Activated CD4-positive, CD25-positive, alpha-beta regulatory T cell treated with anti-CD3 and anti-CD28 coated beads, Interleukin-2, amount 50 U/mL, for 24 hours (primary cell): ENCODE measurements at regions not wholly inside any gene's neighbourhood (a gene's known extent, or its start where the extent isn't known, plus 50 kb on each side); places are given as distances from the start of the nearest gene placed in this dataset.

Source experiments
- ATAC-seq, 2 donors: fragments of 150-1000 bp; cut with Tn5 transposase; one replicate each; pipeline ENCODE4 v1.10.0; 2021; ENCODE audit warnings: mild to moderate bottlenecking in 1 of 2, moderate library complexity in 1 of 2

DNA sequence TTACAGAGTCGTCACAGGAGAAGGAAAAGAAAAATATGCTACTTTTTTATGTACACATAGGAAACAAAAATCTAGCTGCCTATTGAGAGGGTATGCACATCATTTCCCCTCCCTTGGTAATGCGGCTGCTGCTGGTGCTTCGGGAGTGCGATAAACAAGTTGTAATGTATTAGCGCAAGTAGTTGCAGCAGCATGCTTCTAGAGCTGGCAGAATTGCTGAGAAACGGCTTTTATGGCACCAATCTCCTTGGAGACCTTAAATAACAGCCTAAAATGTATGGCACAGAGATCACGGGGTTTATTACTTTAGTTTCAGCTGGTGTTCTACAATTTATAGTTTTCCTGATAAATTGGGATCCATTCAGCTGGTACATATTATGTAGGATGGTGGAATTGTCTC lies 447.6 kb upstream of the TMPO start:
- ATAC-seq: no peak

DNA sequence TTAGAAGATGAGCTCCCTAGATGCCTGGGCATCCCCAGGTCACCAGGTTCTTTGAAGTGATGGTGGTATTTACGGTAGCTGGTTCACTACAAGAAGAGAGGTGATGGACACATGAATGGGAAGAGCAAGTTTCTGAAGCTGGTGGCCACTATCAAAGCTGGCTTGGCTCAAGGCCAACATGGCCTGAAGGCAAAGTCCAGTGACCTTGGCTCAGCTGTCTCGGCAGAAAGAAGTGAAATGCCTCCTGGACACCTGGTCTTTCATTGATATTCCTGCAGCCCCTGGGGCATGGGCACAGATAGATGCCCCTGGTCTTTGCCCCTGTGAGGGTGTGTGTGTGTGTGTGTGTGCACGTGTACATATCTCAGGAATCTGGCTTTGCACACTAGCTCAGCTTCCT lies 441.8 kb upstream of the TMPO start:
- ATAC-seq: no peak

DNA sequence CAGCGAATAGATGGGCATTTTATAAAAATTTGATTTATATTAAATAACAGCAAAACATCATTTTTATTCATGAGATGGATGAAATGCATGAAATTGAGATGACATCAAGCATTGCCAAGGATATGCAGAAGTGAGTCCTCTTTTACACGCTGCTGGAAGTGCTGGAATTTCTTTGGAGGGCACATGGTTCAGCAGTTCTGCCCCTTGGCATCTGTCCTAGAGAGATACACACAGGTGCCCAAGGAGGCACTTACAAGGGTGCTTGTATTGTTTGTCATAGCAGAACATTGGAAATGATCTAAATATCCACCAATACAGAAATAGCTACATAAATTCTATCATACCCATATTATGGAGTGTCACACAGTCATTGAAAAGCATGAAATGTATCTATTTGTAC lies 441.1 kb upstream of the TMPO start:
- ATAC-seq: no peak

DNA sequence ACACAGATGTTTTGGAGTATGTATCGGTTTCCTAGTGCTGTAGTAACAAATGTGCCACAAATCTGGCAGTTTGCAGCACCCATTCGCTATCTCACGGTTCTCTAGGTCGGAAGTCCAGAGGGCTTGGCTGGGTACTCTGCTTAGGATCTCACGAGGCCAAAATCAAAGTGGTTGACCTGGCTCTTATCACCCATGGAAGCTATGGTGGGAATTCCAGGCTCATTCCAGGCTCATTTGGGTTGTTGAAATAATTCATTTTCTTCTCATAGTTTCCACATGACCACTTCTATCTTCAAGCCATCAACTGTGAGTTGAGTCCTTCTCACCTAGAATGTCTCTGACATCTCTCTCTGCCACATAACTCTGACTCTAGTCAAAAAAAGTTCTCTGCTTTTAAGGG lies 431.0 kb upstream of the TMPO start:
- ATAC-seq: no peak

DNA sequence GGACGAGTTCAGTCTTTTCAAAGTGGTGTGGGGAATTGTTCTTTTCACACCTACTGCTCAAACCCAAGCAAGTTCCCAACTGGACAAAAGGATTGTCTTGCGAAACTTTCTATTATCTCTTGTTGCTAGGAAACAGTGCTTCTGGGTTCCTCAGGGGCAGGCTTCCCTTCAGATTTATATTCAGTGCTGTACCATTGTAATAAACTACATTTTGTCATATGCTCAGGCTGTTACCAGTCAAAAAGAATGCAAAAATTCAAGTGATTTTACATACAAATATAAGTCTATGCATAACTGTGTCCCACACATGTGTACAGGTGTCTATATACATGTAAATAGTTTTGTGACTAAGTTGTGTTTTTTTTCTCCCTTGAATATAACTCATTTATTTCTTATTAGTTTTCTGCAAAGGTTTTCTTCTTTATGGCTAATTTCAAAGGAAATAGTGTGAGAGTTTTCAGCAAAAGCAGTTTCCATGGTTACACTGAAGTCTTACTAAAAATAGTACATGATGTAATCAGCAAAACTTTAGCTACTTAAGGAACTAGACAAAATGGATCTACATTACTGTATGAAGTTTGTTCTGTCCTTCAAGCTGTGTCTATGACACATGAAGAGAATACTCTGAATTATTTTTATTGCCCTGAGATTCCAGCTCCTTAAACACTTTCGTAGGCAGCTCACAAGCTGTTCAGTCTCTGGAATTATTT lies 430.2 kb upstream of the TMPO start:
- ATAC-seq: no peak

DNA sequence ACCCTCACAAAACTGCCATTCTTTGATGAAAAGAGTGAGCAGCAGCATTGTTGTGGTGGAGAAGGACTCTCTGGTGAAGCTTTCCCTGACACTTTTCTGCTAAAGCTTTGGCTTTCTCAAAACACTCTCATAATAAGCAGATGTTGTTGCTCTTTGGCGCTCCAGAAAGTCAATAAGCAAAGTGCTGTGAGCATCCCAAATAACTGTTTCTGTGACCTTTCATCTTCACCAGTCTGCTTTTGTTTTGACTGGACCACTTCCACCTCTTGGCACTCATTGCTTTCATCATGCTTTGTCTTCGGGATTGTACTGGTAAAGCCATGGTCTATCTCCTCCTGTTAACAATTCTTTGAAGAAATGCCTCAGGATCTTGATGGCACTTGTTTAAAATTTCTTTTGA lies 424.7 kb upstream of the TMPO start:
- no peak for ATAC-seq

DNA sequence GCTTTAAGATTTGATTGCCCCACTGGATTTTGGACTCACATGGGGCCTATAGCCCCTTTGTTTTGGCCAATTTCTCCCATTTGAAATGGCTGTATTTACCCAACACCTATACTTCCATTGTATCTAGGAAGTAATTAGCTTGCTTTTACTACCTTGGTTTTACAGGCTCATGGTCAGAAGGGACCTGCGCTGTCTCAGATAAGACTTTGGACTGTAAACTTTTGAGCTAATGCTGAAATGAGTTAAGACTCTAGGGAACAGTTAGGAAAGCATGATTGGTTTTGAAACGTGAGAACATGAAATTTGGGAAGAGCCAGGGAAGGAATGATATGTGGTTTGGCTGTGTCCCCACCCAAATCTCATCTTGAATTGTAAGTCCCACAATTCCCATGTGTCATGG lies 419.0 kb upstream of the TMPO start:
- no peak for ATAC-seq

DNA sequence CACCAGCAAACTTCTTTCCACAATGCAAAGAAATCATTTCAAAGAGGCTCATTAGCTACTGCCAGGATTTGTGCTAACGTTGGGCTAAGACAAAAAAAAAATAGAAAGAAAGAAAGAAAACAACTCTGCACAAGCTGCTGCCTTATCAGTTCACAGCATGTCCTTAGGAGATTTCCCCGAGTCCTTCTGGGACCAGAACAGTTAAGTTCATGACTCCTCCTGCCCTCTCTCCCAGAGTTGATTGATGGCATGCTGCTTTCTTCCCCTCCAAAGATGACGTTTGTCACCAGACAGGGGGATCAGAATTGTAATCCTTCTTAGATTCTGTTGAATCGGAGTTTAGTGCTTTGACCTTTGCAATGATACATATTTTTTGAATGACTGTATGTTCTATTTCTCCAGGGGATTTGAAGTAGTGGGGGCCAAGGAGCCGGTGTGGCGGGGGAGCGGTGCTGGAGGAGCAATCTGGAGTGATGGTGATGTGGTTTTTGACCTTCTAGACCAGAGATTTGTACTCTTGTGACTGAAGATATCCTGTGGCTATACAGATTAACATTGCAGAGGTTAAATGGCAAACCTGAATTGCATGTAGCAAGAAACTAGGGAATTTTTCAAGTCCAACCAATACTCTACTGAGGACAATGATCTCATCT lies 409.2 kb upstream of the TMPO start:
- ATAC-seq: no peak

DNA sequence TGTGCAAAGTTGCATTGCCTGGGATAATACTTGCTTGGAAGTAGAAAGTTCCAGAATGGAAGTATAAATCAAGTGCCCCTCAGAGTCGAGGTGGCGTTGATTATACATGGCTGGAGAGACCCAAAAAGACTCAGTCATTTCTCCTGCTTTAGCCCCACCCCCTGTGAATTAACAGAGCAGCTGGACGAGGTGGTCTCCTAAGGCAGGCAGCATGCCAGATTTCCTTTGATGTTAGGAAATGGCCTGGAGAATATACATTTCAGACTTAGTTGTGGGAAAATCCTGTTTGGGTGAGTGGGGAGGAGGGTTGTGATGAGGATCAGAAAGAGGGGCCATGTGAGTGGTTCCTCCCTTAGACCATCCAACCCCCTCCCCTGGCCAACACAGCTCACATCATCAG lies 406.1 kb upstream of the TMPO start:
- no peak for ATAC-seq

DNA sequence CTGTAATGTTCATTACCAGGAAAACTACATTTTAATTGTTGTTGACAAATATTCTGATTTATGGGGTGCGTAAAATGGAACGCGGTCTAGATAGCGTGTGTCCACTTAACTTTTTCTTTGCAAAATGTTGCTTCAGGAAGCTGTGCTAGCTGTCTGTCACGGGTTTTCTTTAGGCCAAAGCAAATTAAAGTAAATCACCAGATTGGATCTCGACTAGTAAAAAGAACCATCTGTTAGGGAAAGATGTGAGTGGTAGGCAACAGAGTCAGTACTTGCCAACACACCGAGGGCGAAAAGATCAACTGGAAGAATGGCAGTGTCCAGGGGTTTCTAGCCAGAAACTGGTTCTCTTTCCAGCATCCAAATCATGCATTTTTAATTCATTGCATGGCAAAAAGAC lies 404.9 kb upstream of the TMPO start:
- ATAC-seq: no peak

DNA sequence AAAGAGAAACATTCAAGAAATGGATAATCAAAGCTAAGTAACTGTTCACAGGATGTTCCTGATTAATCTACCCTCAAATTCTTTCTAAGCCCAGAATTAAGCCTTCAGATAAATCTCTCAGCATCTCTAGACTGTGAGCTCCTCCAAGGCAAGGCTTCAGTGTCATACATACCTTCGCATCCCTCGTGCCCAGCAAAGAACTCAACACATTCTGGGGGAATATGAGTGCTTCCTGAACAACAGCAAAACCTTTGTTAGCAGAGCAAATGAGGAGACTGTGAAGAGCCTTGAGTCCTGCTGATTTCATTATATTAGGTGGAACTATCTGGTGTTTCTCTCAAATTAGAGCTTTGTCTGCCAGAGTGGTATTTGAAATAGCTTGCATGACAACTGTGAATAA lies 401.8 kb upstream of the TMPO start:
- ATAC-seq: no peak

DNA sequence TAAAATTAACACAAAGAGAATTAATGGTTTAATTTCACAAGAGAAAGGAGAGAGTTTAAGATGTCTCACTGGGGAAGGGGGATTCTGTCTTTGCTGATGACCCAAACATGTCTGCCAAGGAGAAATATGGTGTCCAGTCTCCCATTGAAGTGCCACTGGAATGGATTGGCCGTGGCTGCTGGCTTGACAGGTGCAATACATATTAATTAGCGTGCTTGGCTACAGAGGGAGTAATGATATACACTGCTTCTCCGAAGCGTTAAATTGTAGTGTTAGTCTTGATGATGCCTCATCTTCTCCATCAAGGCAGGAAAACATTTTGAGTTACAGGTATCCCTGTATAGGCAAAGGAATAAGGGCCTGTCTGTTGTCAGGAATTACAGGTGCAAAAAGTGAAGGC lies 393.4 kb upstream of the TMPO start:
- no peak for ATAC-seq

DNA sequence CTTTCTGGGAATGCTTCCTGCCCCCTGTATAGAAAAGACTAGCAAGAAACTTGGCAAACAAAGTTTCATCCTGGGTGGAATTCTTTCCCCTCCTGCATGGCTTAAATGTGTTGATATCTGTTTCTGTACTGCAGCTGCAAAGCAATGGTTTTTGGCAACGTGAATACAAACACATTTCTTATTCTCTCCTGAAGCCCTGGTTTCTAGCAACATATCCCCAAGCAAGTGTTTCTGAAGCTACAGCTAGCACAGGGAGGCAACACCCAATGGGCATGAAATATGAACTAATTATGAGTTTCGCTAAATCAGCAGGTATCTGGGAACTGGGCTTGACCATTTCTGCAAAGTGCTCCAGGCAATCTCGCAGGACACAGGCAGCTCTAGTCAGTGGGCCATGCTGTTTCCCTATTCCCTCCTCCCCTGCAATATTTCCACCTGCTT lies 392.3 kb upstream of the TMPO start:
- no peak for ATAC-seq

DNA sequence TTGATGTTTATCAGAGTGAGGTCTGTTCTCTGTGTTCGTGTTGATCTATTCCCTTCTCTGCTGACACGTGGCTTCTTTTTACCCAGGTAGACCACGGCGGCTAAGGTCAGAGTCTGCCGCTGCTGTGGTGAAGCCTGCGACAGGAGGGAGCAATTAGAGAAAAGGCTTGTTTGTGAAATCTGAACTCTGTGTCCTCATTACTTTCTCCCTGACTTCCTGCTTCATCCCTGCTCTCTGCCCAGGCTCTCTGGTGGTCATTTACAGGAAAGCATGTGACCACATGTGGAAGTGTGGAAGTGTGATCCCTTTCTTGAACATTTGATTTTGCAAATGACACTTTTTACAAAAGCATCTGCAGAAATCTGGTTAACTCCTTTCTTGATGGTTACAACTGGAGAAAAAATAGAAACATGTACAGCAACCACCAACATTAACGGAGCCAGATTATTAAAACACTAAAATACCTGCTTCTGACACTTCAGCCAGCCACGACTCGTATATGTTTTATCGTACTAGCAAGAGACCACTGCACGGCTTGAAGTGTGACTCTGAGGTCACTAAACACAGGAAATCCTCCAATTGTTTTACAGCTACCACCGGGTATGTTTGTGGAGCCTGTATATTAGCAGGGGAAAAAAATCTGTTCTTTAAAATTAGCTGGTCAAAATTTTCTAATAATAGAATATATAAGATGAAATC lies 388.6 kb upstream of the TMPO start:
- ATAC-seq: no peak

DNA sequence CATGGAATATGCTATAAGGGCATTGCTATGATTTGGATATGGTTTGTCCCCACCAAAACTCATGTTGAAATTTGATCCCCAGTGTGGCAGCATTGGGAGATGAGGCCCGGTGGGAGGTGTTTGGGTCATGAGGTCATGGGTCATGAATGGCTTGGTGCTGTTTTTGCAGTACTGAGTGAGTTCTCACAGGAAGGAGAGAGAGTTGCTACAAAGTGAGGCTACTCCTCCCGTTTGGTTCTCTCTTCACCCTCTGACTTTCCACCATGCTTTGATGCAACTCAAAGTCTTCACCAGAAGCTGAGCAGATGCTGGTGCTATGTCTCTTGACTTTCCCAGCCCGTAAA lies 388.1 kb upstream of the TMPO start:
- ATAC-seq: no peak

DNA sequence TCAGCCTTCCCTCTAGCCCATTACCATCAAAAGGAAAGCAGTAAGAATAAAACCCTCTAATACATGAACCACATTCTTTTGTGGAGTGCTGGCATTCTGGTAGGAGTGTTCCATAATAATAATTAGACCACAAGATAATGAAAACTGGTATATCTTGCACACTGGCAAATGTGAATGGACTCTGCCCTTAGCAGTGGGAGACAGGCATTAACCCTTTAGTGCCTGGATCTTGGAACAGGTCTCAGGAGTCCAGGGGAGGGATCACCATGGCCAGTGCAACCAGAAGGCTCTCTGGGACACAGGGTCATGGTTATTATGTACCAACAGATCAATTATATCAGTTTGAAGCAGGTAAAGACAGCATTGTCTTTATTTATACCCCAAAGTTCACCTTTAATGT lies 387.5 kb upstream of the TMPO start:
- no peak for ATAC-seq

DNA sequence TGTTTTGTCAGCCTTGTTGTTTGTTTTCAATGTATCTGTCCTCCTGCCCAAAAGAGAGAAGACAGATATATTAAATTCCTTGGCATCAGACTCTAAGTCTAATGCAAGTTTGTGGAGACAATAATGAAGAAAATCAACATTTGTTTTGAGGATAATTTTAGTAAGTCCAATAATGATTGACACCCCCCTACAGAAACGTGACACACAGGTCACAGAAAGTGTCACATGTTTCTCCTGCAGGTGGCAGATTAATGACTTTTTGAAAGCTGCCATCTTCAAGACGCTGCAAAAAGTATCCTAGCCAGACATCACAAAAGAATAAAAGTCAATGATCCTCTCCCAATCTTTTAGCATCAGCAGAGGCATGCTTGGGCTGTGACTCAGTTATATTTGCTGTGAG lies 378.8 kb upstream of the TMPO start:
- ATAC-seq: no peak

DNA sequence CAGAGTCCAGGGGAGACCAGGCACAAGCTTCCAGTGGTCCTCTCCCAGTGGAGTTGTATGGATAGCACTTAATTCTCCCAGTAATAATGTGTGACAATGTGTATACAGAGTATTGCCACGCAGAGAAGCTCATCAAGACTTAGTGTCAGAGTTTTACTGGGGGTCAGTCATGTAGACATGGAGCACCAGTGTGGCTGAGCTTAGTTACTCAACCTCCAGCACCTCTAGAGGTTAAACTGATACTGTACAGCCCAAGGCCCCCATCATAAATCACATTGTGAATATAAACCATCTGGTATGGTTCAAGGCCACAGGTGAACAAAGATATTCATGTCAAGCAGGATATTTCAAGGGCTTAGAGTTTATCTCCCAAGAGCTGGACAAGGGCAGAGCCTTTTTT lies 378.1 kb upstream of the TMPO start:
- ATAC-seq: no peak

DNA sequence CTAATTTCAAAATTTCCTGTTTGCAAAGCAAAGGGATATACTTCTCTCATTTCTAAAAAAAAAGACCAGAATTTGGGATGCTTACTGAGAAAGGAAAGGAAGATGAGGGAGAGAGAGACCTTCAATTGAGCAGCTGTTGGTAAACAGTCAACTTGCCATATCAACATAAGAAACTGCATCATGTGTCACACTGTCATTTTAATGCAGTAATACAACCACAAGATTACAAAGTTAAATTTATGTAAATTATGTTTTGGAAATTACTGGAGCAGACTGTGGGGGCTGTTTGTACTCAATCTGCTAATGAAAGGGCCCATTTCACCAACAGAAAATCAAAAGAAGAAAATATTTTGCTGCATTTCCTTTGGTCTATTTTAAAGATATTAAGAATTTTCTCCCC lies 370.4 kb upstream of the TMPO start:
- ATAC-seq: no peak

DNA sequence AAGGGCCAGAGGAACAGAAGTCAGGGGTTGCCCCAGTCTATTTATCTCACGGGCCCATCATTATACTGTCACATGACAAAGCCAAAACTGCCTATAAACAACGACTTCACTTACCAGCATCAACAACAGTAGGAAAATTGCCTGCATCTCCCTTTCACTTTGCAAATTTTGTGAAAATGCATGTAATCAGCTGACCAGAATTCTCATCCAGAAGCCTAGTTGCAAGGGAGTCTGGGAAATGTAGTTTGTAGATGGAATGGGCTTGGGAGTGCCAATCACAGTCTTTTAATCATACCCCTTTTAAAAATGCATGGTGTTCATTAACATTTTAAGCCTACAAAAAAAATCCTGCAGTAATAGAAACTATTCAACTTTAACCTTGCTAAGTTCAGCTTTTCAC lies 369.3 kb upstream of the TMPO start:
- ATAC-seq: no peak

DNA sequence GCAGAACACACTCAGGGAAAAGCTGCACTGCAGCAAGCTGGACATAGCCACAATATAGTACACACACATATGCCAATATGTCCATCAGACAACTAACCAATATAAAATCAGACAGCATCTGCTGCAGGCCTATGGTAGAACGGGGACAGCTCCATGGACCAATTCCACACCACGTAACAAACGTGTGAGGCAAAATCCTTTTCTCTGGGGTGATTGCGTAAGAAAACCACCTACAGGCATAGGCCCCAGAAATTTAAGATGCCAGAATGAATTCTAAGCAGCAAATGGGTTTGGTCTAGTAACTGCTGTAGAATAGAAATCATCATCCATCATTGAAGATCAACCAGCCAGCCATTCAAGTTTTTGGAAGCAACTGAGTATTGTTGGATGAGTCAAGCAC lies 368.9 kb upstream of the TMPO start:
- no peak for ATAC-seq

DNA sequence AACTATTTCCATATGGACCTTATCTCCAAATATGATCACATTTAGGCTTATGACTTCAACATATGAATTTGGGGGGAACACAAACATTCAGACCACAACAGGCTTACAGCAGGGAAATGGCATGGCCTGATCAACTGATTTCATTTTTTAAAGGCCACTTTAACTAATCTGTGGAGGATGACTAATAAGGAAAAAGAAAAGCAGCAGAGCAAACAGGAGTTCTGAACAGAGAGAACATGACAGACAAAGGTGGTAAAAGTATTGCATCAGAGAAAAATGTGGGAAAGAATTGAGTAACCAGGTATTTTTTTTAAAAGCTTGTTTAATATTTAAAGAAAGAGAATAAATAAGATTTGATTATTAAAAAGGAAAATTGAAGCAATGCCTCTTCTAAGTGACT lies 366.1 kb upstream of the TMPO start:
- no peak for ATAC-seq

DNA sequence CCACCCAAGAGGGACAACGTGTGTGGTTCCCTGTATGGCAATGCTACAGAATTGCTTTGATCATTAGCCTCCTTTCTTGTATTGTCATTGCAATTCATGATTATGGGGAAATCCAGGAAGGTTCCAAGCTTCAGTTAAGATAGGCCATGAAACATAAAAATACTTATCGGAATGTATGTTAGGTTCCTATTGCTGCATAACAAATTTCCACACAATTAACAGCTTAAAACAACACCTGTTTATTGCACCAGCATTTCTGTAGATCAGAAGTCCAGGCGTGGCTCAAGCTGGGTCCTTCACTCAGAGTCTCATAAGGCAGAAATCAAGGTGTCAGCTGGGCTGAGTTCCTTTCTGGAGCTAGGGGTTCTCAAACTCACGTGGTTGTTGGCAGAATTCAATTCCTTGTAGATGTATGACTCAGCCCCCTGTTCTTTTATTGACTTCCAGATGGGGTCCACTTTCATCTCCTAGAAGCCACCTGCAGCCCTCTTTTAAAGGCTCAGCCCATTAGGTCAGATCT lies 365.6 kb upstream of the TMPO start:
- ATAC-seq: no peak

DNA sequence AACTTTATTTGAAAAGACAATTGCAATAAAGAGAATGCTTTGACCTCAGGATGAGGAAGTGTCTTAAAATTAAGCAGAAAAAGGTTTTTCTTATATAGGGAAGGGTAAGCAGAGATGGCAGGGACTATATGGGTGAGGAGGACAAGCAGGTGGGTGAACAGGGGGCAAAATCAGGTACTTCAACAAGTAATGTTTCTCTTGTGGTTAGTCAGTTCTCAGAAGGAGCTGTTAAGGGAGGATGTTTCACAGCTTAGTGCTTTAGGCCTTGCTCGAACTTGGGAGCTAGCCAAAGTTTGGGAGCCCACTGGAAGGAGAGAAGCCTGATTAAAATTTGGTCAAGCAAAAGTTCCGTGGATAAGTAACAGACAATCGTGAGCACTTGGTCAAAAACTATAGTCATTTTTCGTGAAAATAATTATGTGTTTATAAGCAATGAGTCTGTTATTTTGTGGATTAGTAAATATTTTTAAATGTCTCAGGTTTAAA lies 364.2 kb upstream of the TMPO start:
- no peak for ATAC-seq
